Left ventricle myocardium inferior (tissue), 1 donor: ENCODE measurements at regions not wholly inside any gene's neighbourhood (a gene's known extent, or its start where the extent isn't known, plus 50 kb on each side); places are given as distances from the start of the nearest gene placed in this dataset.
A peak's percentile ranks its signal among the peaks of the same experiment; 100 is the strongest.
"Not testable (repeated sequence)": the region's sequence is repeated elsewhere in the genome, so short reads cannot be mapped to it uniquely, and the experiment has no call there.

ENCODE experiments used
- DNase-seq: peaks from one replicate; pipeline ENCODE4 v3.0.0-alpha.2; 2020
- H3K27ac ChIP-seq: fragments of 200-600 bp; replicated peaks from 2 replicates; pipeline ENCODE4 v1.8.0; 2021
- H3K27me3 ChIP-seq: fragments of 200-600 bp; 2 replicates; pipeline ENCODE4 v1.8.0; 2021; ENCODE audit warnings: low read depth
- H3K36me3 ChIP-seq: fragments of 200-600 bp; 2 replicates; pipeline ENCODE4 v1.8.0; 2021
- H3K4me1 ChIP-seq: fragments of 200-600 bp; 2 replicates; pipeline ENCODE4 v1.8.0; 2021
- H3K4me3 ChIP-seq: fragments of 200-600 bp; 2 replicates; pipeline ENCODE4 v1.8.0; 2021; ENCODE audit warnings: mild to moderate bottlenecking, moderate library complexity
- H3K9me3 ChIP-seq: fragments of 200-600 bp; replicated peaks from 2 replicates; pipeline ENCODE4 v1.8.0; 2021
- CTCF ChIP-seq: fragments of 200-600 bp; IDR thresholded peaks from 2 replicates; pipeline ENCODE4 v1.8.0; 2021; ENCODE audit warnings: antibody characterized with exemption, mild to moderate bottlenecking, borderline replicate concordance
- intact Hi-C: fragments of 100-400 bp; cut with micrococcal nuclease; formaldehyde crosslinking; loops from one replicate; pipeline ENCODE4 v1.11.0; 2022
- donor health status: DM: no; HTN: yes; CAD: no; lungs with severe emphysema.

GRCh38 chr1:148277865-148278279, 125.8 kb upstream of the NBPF11 start:
- H3K27me3 ChIP-seq, result peaks cover 75% of the 10 kb centered on the region
- intact Hi-C loops, H3K27ac ChIP-seq, H3K4me1 ChIP-seq, H3K9me3 ChIP-seq, H3K36me3 ChIP-seq, DNase-seq, H3K4me3 ChIP-seq: not testable (repeated sequence)

GRCh38 chr1:148267066-148267465, 115.0 kb upstream of the NBPF11 start:
- H3K36me3 ChIP-seq, DNase-seq: not testable (repeated sequence)

GRCh38 chr1:148264374-148265276, 112.5 kb upstream of the NBPF11 start:
- H3K4me3 ChIP-seq, result peak overlapping the region; percentile 61
- DNase-seq, result no peak
- TF ChIP-seq CTCF, result no peak
- H3K27ac ChIP-seq, result no peak overlapping the region
- intact Hi-C loops, result no loop called here
- no peaks in the 10 kb centered on the region for H3K9me3 ChIP-seq
- H3K27me3 ChIP-seq, result peaks cover 44% of the 10 kb centered on the region
- H3K4me1 ChIP-seq, result peaks cover 13% of the 10 kb centered on the region
- no peaks in the 10 kb centered on the region for H3K36me3 ChIP-seq

More at GRCh38 chr1:148267066-148267465, 115.0 kb upstream of the NBPF11 start:
- H3K4me3 ChIP-seq, intact Hi-C loops, H3K9me3 ChIP-seq, H3K27ac ChIP-seq: not testable (repeated sequence)
- Histone ChIP-seq H3K27me3 (peaks cover 30% of the 10 kb centered on the region), H3K4me1 (peaks cover 13% of the 10 kb centered on the region)

GRCh38 chr1:148263906-148264255, 111.8 kb upstream of the NBPF11 start:
- Histone ChIP-seq H3K4me3 (peak overlapping the region; percentile 61), H3K36me3 (no peaks in the 10 kb centered on the region), H3K9me3 (no peaks in the 10 kb centered on the region), H3K27ac (no peak overlapping the region), H3K27me3 (peaks cover 51% of the 10 kb centered on the region), H3K4me1 (peaks cover 13% of the 10 kb centered on the region)
- no peak for DNase-seq
- intact Hi-C loops, result no loop called here
- TF ChIP-seq CTCF, result no peak

- DNase-seq, result peak; percentile 16
- no peaks in the 10 kb centered on the region for H3K36me3 ChIP-seq
- no peaks in the 10 kb centered on the region for H3K9me3 ChIP-seq
- H3K27ac ChIP-seq, result no peak overlapping the region
- intact Hi-C loops, result no loop called here
- H3K27me3 ChIP-seq, result peaks cover 57% of the 10 kb centered on the region
- peak overlapping the region; percentile 61 for H3K4me3 ChIP-seq
- H3K4me1 ChIP-seq, result peaks cover 13% of the 10 kb centered on the region
- TF ChIP-seq CTCF, result no peak
Measured at GRCh38 chr1:148263128-148263905, 111.2 kb upstream of the NBPF11 start.

GRCh38 chr1:148261684-148262083, 109.6 kb upstream of the NBPF11 start:
- Histone ChIP-seq H3K27me3 (peaks cover 57% of the 10 kb centered on the region), H3K4me1 (peaks cover 13% of the 10 kb centered on the region)
- intact Hi-C loops, H3K36me3 ChIP-seq, H3K4me3 ChIP-seq, H3K9me3 ChIP-seq, DNase-seq, H3K27ac ChIP-seq: not testable (repeated sequence)

GRCh38 chr1:148257886-148258285, 105.8 kb upstream of the NBPF11 start:
- H3K4me3 ChIP-seq, H3K27ac ChIP-seq, H3K36me3 ChIP-seq, DNase-seq, intact Hi-C loops, H3K9me3 ChIP-seq, H3K4me1 ChIP-seq: not testable (repeated sequence)
- peaks cover 40% of the 10 kb centered on the region for H3K27me3 ChIP-seq
